Breast epithelium (tissue), 4 donors: ENCODE measurements at regions not wholly inside any gene's neighbourhood (a gene's known extent, or its start where the extent isn't known, plus 50 kb on each side); places are given as distances from the start of the nearest gene placed in this dataset.
"Not testable (repeated sequence)": the region's sequence is repeated elsewhere in the genome, so short reads cannot be mapped to it uniquely, and the experiment has no call there.

Source experiments
- DNase-seq, 2 donors: peaks; one replicate each; pipeline ENCODE4 v3.0.0-alpha.2; 2019; ENCODE audit warnings: low spot score in 2 of 2
- H3K27ac ChIP-seq, 2 donors: fragments of 200-600 bp; sonication (generic) in 1 of 2; one replicate each; pipeline ENCODE4 v1.5.1; 2016 to 2019; ENCODE audit warnings: mild to moderate bottlenecking in 1 of 2
- H3K27me3 ChIP-seq, 2 donors: fragments of 200-600 bp; sonication (generic) in 1 of 2; one replicate each; pipeline versions ENCODE4 v1.5.1 to v1.6.0; 2017 to 2019; ENCODE audit warnings: control low read depth in 1 of 2, mild to moderate bottlenecking in 1 of 2
- H3K36me3 ChIP-seq: fragments of 200-600 bp; one replicate; pipeline ENCODE4 v1.5.1; 2019
- H3K4me1 ChIP-seq, 2 donors: fragments of 200-600 bp; sonication (generic); one replicate each; pipeline ENCODE4 v1.5.1; 2016 to 2019; ENCODE audit warnings: control low read depth in 1 of 2
- H3K4me3 ChIP-seq, 3 donors: fragments of 200-600 bp; sonication (generic); 1 replicate in 2 of 3; 2 replicates in 1 of 3; pipeline ENCODE4 v1.5.1; 2016 to 2019; ENCODE audit warnings: mild to moderate bottlenecking in 3 of 3, moderate library complexity in 2 of 3
- H3K9me3 ChIP-seq, 2 donors: fragments of 200-600 bp; sonication (generic) in 1 of 2; one replicate each; pipeline ENCODE4 v1.5.1; 2016 to 2019; ENCODE audit warnings: control low read depth in 1 of 2
- CTCF ChIP-seq, 3 donors: fragments of 450-650 bp; IDR thresholded peaks; one replicate each; pipeline ENCODE4 v1.5.1; 2016 to 2017; ENCODE audit warnings: antibody characterized with exemption in 3 of 3, mild to moderate bottlenecking in 3 of 3, moderate library complexity in 3 of 3
- POLR2A ChIP-seq: fragments of 450-650 bp; IDR thresholded peaks from one replicate; pipeline ENCODE4 v1.6.1; 2016; ENCODE audit warnings: antibody characterized with exemption, mild to moderate bottlenecking, moderate library complexity
- POLR2AphosphoS5 ChIP-seq, 3 donors: sonication (generic); formaldehyde crosslinking; IDR thresholded peaks; one replicate each; pipeline ENCODE4 v1.6.1; 2017; ENCODE audit warnings: antibody characterized with exemption in 3 of 3
- intact Hi-C: fragments of 100-400 bp; cut with DNase I; formaldehyde crosslinking; loops from one replicate; pipeline ENCODE4 v1.15.1; 2023; ENCODE audit warnings: low total_unique reads

GRCh38 chr3:75180945-75181298, 483.2 kb upstream of the FRG2C start:
- intact Hi-C loops: no loop called here

GRCh38 chr3:75188962-75189361, 475.2 kb upstream of the FRG2C start:
- intact Hi-C loops: no loop called here
- DNase-seq: no peak
- Histone ChIP-seq H3K27ac (no peak overlapping the region), H3K4me1 (no peaks in the 10 kb centered on the region), H3K4me3 (no peak overlapping the region), H3K27me3 (no peaks in the 10 kb centered on the region), H3K9me3 (no peaks in the 10 kb centered on the region), H3K36me3 (no peaks in the 10 kb centered on the region)
- TF ChIP-seq POLR2A: no peak
- no peak for TF ChIP-seq CTCF (IDR thresholded peaks at IDR 0.05)
- TF ChIP-seq POLR2AphosphoS5 (IDR thresholded peaks at IDR 0.05): no peak

More at GRCh38 chr3:75180945-75181298, 483.2 kb upstream of the FRG2C start:
- no peak for DNase-seq
- Histone ChIP-seq H3K36me3 (no peaks in the 10 kb centered on the region), H3K9me3 (no peaks in the 10 kb centered on the region), H3K27me3 (no peaks in the 10 kb centered on the region), H3K27ac (no peak overlapping the region), H3K4me1 (no peaks in the 10 kb centered on the region), H3K4me3 (no peak overlapping the region)
- TF ChIP-seq CTCF (IDR thresholded peaks at IDR 0.05) (no peak), POLR2AphosphoS5 (IDR thresholded peaks at IDR 0.05) (no peak), POLR2A (no peak)

- DNase-seq: peak in 1 of 2 donors; percentile 19
- H3K9me3 ChIP-seq: no peaks in the 10 kb centered on the region
- TF ChIP-seq POLR2AphosphoS5 (IDR thresholded peaks at IDR 0.05) (no peak), POLR2A (no peak), CTCF (IDR thresholded peaks at IDR 0.05) (peak in 2 of 3 donors; percentile 36 to 48)
- intact Hi-C loops: no loop called here
- H3K36me3 ChIP-seq: no peaks in the 10 kb centered on the region
- no peaks in the 10 kb centered on the region for H3K27me3 ChIP-seq
- no peak overlapping the region for H3K4me3 ChIP-seq
- no peak overlapping the region for H3K27ac ChIP-seq
- no peaks in the 10 kb centered on the region for H3K4me1 ChIP-seq
These were observed 471.9 kb upstream of the FRG2C start for GRCh38 chr3:75192146-75192616.

DNA sequence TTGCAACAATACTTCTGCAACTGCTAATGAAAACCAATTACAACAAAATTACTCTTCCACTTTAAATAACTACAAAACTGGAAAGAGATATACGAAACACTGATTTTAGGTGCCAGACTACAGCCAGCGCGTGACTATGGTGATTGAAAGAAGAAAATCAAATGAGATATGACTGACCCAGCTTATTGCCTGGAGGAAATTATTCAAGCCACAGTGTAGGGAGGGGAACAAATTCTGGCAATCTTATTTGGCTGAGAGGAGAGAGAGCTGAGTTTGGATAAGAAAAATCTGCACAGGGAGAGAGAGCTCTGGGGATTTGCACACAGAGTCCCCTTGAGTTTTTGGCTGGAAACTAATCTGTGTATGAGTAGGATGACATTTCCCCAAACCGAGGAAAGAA, 470.3 kb upstream of the FRG2C start:
- TF ChIP-seq POLR2AphosphoS5 (IDR thresholded peaks at IDR 0.05): no peak
- TF ChIP-seq POLR2A: no peak
- no peak for TF ChIP-seq CTCF (IDR thresholded peaks at IDR 0.05)
- intact Hi-C loops: no loop called here
- Histone ChIP-seq H3K4me1 (no peaks in the 10 kb centered on the region), H3K27me3 (no peaks in the 10 kb centered on the region), H3K36me3 (no peaks in the 10 kb centered on the region), H3K4me3 (no peak overlapping the region), H3K27ac (no peak overlapping the region), H3K9me3 (no peaks in the 10 kb centered on the region)
- DNase-seq: no peak

DNA sequence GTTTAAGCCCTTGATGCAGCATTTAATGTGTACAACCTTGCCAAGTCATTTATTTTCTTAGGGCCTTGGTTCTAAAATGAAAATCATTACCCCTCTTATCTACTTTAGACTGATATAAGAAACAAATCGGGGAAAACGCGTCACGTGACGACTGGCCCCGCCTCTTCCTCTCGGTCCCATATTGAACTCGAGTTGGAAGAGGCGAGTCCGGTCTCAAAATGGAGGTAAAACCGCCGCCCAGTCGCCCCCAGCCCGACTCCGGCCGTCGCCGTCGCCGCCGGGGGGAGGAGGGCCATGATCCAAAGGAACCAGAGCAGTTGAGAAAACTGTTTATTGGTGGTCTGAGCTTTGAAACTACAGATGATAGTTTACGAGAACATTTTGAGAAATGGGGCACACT, 449.8 kb upstream of the FRG2C start:
- H3K4me1 ChIP-seq, H3K36me3 ChIP-seq, H3K27ac ChIP-seq, DNase-seq, H3K27me3 ChIP-seq, H3K9me3 ChIP-seq, H3K4me3 ChIP-seq, intact Hi-C loops: not testable (repeated sequence)

DNA sequence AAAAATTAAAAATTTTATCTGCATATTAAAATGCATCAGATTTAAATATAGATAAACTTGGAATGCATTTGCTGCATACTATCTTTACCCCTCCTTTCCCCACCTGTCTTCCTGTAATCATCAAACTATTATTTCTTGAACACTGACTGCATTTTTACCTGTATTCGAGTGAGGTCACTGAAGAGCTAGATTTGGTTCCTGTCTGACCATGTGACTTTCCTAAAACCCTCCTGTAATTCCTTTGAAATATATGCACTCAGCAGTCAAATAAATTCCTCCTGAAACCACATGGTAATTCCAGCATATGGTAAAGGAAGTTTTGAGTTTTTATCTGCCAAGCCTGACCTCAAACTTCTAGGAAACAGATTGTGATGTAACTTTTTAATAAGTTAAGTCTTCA, 445.6 kb upstream of the FRG2C start:
- Histone ChIP-seq H3K27ac (no peak overlapping the region), H3K36me3 (no peaks in the 10 kb centered on the region), H3K27me3 (no peaks in the 10 kb centered on the region), H3K9me3 (no peaks in the 10 kb centered on the region), H3K4me1 (no peaks in the 10 kb centered on the region), H3K4me3 (no peak overlapping the region)
- no peak for DNase-seq
- intact Hi-C loops: no loop called here
- TF ChIP-seq POLR2AphosphoS5 (IDR thresholded peaks at IDR 0.05): no peak
- TF ChIP-seq CTCF (IDR thresholded peaks at IDR 0.05): no peak
- no peak for TF ChIP-seq POLR2A
